ENCODE measurements at regions not wholly inside any gene's neighbourhood (a gene's known extent, or its start where the extent isn't known, plus 50 kb on each side); places are given as distances from the start of the nearest gene placed in this dataset.

GRCh38 chr13:109344552-109345157, 441.7 kb downstream of the IRS2 start:
- Mint-ChIP-seq H3K36me3 (ENCODE audit: low read depth) (no peaks in the 10 kb centered on the region), H3K9me3 (ENCODE audit: low read depth) (peaks cover 8% of the 10 kb centered on the region), H3K27me3 (ENCODE audit: low read depth) (no peaks in the 10 kb centered on the region), H3K4me3 (ENCODE audit: unreplicated experiment) (no peak overlapping the region), H3K4me1 (ENCODE audit: low read depth) (peaks cover 31% of the 10 kb centered on the region), H3K27ac (ENCODE audit: unreplicated experiment) (peak overlapping the region; percentile 78)
- TF ChIP-seq CTCF (IDR thresholded peaks at IDR 0.05) = no peak
- DNase-seq (ENCODE audit: low spot score) = no peak

GRCh38 chr13:109336730-109337129, 449.7 kb downstream of the IRS2 start:
- Mint-ChIP-seq H3K4me1 (ENCODE audit: low read depth) (peaks cover 51% of the 10 kb centered on the region), H3K36me3 (ENCODE audit: low read depth) (no peaks in the 10 kb centered on the region), H3K9me3 (ENCODE audit: low read depth) (no peaks in the 10 kb centered on the region), H3K27ac (ENCODE audit: unreplicated experiment) (peak overlapping the region; percentile 74), H3K27me3 (ENCODE audit: low read depth) (no peaks in the 10 kb centered on the region), H3K4me3 (ENCODE audit: unreplicated experiment) (no peak overlapping the region)
- no peak for DNase-seq (ENCODE audit: low spot score)
- no peak for TF ChIP-seq CTCF (IDR thresholded peaks at IDR 0.05)

- Mint-ChIP-seq H3K36me3 (ENCODE audit: low read depth) (no peaks in the 10 kb centered on the region), H3K9me3 (ENCODE audit: low read depth) (no peaks in the 10 kb centered on the region), H3K27ac (ENCODE audit: unreplicated experiment) (no peak overlapping the region), H3K4me3 (ENCODE audit: unreplicated experiment) (no peak overlapping the region), H3K4me1 (ENCODE audit: low read depth) (peaks cover 45% of the 10 kb centered on the region), H3K27me3 (ENCODE audit: low read depth) (no peaks in the 10 kb centered on the region)
- no peak for TF ChIP-seq CTCF (IDR thresholded peaks at IDR 0.05)
- no peak for DNase-seq (ENCODE audit: low spot score)
These were observed 452.3 kb downstream of the IRS2 start for GRCh38 chr13:109333893-109334651.

GRCh38 chr13:109332506-109333499, 453.6 kb downstream of the IRS2 start:
- Mint-ChIP-seq H3K4me3 (ENCODE audit: unreplicated experiment) (no peak overlapping the region), H3K27ac (ENCODE audit: unreplicated experiment) (no peak overlapping the region), H3K4me1 (ENCODE audit: low read depth) (peaks cover 41% of the 10 kb centered on the region), H3K9me3 (ENCODE audit: low read depth) (no peaks in the 10 kb centered on the region), H3K27me3 (ENCODE audit: low read depth) (no peaks in the 10 kb centered on the region), H3K36me3 (ENCODE audit: low read depth) (no peaks in the 10 kb centered on the region)
- no peak for DNase-seq (ENCODE audit: low spot score)
- no peak for TF ChIP-seq CTCF (IDR thresholded peaks at IDR 0.05)

- H3K9me3 Mint-ChIP-seq (ENCODE audit: low read depth) = no peaks in the 10 kb centered on the region
- peaks cover 36% of the 10 kb centered on the region for H3K4me1 Mint-ChIP-seq (ENCODE audit: low read depth)
- no peak overlapping the region for H3K4me3 Mint-ChIP-seq (ENCODE audit: unreplicated experiment)
- TF ChIP-seq CTCF (IDR thresholded peaks at IDR 0.05) = no peak
- no peak for DNase-seq (ENCODE audit: low spot score)
- H3K27ac Mint-ChIP-seq (ENCODE audit: unreplicated experiment) = no peak overlapping the region
- no peaks in the 10 kb centered on the region for H3K36me3 Mint-ChIP-seq (ENCODE audit: low read depth)
- no peaks in the 10 kb centered on the region for H3K27me3 Mint-ChIP-seq (ENCODE audit: low read depth)
These were observed 454.5 kb downstream of the IRS2 start for GRCh38 chr13:109331898-109332297.
